Fibroblast of skin of right quadriceps (primary cell): ENCODE measurements at regions not wholly inside any gene's neighbourhood (a gene's known extent, or its start where the extent isn't known, plus 50 kb on each side); places are given as distances from the start of the nearest gene placed in this dataset.
A peak's percentile ranks its signal among the peaks of the same experiment; 100 is the strongest.

Experiments used
- DNase-seq: peaks from one replicate; pipeline ENCODE4 v3.0.0-alpha.2; 2013

DNA sequence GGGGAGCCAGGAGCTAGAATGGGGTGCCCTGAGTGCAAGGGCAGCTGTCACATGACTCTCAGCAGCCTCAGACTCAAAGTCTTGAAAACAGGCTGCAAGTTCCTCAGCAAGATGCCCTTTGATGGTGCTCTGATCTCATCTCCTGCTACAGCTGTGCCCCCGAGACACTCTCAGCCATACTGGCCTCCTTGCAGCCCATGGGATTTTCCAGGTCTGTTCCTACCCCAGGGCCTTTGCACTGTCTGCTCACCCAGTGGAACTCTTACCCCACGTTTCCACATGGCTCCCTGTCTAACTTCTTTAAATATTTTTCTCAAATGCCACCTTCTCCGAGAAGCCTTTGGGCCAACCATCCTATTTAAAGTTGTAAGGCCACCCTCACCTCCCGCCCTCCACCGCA is 146.9 kb downstream of the C16orf95 start:
- DNase-seq, result no peak

DNA sequence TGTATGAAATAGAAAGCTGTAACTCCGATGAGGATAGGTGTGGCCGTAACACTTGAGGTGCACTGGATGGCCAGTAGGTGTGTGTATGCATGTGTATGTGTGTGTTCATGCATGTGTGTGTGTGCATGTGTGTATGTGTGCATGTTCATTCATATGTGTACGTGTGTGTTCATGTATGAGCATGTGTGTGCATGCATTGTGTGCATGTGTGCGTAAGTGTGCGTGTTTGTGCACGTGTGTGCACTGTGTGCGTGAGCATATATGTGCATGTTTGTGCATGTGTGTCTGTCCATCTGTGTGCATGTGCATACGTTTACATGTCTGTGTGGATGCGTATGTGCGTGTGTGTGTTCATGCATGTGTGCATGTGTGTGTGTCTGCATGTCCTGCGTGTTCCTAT is 145.5 kb downstream of the C16orf95 start:
- no peak for DNase-seq

DNA sequence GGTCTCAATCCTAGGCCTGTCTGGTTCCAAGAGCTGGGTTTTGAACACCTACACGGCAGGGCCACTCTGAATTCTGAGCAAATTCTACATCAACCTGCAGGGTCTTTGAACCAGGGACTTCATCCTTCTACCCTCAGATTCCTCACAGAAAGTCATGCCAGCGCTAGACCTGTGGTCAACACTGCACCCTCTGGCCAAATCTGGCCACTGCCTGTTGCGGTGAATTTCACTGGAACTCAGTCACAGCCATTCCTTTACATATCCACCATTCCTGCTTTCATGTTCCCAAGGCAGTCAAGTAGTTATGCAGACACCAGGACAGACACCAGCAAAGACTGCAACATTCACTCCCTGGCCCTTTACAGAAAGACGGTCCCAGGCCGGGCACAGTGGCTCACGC is 144.6 kb downstream of the C16orf95 start:
- no peak for DNase-seq

DNA sequence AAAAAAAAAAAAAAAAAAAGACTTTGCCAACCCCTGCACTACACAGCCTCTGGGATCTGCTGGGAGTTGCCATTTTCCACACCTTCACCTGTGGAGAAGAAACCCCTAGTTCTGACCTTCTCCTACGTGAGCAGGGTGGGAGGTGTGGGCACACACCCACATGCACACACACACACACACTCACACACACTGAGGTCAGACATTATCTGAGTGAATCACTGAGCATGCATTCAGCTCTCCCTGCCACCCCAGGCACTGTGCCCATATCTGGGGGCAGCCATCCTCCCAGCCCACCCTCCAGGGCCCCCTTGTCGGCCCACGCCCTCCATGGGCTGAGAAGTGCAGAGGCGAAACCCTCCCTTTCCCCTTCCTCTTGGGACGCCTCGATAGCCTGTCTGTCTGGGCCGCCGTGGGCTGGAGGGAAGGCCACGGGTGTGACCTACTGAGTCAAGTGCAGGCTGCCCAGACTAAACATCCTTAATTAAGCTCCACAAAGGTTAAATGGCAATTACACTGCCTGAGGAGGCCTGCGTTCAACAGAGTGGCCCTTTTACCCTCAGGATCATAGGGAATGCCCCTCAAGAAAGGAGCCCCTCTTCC is 143.8 kb downstream of the C16orf95 start:
- no peak for DNase-seq

DNA sequence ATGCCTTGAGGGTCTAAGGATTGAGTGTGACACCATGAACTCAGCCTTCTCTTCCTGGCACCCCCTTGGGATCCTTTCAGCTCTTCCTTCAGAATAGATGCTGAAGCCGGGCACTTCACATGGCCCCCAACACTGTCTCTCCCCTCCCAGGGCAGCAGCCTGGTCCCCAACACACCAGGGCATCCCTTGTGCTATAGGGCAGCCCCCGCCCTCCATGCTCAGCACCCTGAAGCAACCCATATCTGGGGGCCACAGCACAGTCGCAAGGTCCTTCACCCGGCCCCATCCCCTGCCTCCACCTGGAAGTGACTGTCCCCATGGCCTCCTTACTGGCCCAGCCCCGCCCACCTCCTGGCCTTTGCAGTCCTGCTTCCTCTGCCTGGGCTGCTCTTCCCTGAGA is 143.1 kb downstream of the C16orf95 start:
- no peak for DNase-seq

DNA sequence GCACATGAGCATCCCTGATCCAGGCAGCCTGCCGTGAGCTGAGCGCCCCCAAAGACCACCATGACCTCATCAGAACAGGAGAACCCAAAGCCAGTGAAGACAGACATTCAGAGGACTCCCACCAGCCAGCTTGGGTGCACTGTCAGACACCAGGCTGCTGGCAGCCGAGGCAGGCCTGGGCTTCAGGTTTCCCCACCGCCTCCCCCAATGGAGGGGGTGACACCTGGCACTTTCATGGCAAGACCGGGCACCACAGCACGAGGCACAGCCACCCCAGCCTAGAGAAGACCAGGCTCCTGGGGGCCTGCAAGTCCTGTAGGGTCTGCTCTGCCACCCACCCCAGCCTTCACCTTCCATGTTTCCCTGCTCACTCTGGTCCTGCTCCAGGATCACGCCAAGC is 140.5 kb downstream of the C16orf95 start:
- DNase-seq, result no peak

DNA sequence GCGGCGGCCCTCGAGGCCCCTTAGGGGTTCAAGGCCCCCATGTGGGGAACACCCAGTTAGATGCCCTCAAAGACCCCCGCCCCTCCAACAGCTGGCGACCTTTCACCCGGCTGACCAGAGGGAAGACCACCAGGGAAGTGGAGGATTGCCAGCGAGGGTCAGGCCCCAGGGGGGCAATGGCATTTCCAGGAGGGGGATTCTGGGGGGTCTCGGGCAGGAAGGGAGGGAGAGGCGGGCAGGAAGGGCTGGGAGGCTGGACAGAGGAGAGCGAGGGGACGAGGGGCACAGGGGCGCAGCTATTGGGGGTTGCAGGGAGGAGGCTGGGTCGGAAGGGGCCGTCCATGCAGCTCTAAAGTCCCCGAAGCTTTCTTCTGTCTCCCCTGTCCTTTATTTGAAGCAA is 139.5 kb downstream of the C16orf95 start:
- no peak for DNase-seq

DNA sequence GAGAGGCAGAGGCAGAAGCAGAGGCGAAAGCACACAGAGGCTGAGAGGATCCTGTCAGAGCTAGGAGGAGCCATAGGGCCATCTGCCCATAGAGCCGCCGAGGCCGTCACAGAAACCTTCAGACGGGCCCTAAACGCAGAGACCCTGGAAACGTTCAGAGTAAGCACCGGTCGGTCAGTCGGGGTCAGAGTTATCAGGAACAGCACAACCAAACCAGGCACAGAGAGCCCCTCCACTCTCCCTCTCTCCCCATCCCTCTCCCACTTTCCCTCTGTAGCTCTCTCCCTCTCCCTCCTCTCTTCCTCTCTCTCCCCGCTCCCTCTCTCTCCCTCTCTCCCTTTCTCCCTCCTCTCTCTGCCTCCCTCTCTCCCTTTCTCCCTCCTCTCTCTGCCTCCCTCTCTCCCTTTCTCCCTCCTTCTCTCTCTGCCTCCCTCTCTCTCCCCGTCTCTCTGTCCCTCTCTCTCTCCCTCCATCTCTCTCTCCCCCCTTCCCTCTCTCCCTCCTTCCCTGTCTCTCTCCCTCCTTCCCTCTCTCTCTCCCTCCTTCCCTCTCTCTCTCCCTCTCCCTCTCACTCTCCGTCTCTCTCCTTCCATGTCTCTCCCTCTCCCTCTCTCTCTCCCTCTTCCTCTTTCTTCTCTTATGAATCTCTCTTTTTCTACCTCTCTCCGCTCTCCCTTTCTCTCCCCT is 138.9 kb downstream of the C16orf95 start:
- DNase-seq, result peak; percentile 34

DNA sequence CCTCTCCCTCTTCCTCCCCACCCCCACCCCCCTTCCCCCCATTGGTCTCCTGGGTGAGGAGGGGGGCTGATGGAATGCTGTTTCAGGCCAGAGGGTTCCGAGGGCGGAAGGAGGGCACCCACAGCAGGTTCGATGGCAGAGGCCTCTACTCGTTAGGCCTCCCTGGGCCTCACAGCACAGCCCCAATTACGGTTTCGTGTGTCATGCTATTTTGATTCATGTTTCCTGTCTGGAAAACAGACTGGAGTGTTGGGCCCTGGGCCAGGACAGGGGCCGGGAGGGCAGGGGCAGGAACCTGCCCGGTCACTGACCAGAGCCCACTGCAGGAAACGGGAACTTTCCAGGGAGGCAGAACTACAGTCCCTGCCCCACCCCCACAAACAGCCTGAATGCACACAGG is 138.2 kb downstream of the C16orf95 start:
- peak; percentile 69 for DNase-seq

DNA sequence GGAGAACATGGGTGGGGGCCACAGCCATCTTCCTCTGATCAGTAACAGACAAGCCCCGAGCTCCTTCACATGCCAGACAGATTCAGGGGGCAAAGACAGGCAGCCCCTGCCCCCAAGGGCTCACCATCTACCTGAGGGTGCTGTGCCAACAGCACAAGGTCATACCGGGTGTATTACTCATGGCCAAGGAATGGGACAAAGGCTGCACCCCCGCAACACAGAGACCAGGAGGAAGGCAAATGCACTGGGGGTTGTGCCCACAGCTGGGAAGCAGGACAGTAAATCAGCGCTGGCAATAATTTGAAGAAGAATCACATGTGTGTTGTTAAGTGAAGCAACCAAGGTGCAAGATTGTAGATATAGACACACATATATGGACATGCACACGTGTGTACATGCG is 137.1 kb downstream of the C16orf95 start:
- peak; percentile 27 for DNase-seq

DNA sequence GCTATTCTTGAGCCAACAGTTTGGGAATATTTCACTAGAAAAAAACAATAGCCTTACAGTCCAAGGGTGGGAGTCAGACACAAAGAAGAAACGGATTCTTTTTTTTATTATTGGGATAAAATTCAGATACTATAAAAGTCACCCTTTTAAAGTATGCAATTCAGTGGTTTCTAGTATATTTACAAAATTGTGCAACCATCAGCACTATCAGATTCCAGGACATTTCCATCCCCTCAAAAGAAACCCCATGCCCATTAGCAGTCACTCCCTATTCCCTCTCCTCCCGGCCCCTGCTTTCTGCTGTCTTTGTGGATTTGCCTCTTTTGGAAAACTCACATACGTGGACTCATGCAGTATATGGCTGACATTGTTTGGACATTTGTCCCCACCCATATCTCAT is 134.4 kb downstream of the C16orf95 start:
- DNase-seq, result no peak

DNA sequence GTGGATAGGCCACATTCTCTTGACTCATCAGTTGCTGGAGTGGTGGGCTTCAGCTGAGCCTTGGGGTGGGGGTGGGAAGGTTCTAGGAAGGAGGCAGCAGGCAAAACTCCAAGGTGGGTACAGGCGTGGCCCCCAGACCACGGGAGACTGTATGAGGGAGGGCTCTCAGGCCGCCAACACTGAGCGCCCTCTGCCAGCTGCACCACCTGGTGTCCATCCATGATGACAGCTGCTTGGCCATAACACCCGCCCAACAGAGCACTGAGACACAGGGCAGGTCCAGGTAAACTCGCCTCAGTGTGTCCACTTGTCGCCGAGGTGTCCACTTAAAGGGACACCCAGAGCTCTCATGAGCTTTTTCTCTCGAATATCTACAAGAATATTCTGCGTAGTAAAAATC is 133.5 kb downstream of the C16orf95 start:
- DNase-seq, result no peak

DNA sequence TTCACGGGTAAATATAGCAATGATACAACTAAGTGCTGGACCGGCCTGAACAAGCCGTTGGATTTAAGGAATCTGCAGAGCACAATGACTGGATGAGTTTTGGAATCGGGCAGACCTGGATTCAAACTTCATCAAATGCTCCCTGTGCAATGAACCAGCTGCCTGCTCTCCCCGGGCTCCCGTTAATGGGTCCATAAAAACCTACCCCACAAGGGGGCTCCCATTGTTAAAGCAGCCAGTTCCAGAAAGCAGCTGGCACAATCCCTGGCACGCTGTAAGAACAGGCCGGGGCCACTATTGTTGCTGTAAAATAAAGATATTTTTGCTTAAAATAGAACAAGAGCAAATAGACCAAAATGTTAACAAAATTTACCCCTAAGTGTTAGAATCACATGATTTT is 131.9 kb downstream of the C16orf95 start:
- no peak for DNase-seq

DNA sequence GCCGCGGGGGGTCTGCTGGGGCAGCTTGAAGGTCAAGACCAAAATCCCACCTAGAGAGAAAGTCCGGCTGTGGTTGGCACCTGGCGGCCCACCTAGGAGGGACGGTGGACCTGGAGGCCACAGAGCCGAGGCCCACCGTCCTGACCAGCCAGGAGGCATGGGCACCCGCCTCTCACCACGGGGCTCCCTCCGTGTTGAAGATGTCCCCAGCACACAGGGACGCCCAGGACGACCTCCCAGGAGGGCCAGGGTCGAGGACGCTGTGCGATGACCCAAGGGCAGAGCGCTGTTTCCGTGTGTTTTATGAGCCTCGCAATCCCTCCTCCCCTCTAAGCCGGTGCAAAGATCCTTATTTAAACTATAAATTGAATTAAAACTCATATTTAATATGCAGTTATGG is 131.2 kb downstream of the C16orf95 start:
- no peak for DNase-seq

DNA sequence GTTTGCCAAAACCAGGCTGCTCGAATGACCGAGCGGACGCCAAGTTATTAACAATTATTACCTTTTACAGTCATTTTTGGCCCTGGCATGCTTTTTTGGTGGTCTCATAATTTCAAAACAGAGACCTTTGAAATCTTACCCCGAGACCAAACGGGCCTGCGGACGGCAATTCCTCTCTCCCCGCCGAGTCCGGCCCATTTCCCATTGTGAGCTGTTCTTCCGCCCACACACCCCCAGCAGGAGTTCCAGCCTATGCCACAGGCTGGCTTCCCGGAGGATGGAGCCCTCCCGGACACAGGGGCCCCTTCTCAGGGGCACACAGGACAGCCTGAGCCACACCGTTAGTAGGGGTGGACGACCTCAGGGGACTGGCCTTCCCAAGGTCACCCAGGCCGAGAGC is 130.7 kb downstream of the C16orf95 start:
- DNase-seq, result no peak

DNA sequence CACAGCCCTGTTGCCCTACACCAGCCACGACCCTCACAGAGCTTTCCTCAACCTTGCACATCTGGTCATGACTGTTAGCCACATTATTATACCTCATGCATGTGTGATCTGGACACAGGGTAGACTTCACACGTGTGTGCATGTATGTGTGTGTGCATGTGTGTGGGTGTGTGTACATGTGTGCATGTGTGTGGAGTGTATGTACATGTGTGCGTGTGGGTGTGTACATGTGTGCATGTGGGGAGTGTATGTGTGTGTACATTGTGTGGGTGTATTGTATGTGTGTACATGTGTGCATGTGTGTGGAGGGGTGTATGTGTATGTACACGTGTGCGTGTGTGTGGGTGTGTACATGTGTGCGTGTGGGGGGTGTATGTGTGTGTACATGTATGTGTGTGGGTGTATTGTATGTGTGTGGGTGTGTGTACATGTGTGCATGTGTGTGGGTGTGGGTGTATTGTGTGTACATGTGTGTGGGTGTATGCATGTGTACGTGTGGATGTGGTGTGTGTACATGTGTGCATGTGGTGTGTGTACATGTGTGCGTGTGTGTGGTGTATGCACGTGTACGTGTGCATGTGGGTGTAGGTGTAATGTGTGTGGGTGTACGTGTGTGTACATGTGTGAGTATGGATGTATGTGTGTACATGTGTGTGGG is 130.2 kb downstream of the C16orf95 start:
- no peak for DNase-seq

DNA sequence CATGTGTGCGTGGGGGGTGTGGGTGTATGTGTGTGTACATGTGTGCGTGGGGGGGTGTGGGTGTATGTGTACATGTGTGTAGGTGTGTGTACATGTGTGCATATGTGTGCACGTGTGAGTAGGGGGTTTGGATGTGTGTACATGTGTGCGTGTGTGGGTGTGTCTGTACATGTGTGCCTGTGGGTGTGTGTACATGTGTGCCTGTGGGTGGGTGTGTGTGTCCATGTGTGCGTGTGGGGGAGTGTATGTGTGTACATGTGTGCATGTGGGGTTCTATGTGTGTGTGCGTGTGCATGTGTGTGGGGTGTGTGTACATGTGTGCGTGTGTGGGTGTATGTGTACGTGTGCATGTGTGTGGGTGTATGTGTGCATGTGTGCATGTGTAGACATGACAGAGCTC is 129.1 kb downstream of the C16orf95 start:
- DNase-seq, result no peak

DNA sequence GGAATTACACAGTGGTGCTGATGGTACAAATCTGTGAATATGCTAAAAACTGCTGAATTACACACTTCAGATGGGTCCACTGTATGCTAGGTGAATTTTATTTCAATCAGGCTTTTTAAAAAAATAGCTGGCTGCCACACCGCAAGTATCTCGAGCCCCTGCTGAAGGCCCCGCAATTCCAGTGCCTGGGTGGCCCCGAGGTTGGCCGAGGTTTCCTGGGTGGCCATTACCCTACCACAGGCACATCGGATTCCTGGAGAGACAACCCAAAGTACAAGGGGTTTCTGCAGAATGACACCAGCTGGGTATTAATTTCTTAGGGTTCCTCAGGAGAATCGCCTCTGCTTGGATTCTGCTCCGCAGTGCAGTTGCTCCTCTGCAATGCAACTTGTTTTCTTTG is 127.8 kb downstream of the C16orf95 start:
- no peak for DNase-seq

DNA sequence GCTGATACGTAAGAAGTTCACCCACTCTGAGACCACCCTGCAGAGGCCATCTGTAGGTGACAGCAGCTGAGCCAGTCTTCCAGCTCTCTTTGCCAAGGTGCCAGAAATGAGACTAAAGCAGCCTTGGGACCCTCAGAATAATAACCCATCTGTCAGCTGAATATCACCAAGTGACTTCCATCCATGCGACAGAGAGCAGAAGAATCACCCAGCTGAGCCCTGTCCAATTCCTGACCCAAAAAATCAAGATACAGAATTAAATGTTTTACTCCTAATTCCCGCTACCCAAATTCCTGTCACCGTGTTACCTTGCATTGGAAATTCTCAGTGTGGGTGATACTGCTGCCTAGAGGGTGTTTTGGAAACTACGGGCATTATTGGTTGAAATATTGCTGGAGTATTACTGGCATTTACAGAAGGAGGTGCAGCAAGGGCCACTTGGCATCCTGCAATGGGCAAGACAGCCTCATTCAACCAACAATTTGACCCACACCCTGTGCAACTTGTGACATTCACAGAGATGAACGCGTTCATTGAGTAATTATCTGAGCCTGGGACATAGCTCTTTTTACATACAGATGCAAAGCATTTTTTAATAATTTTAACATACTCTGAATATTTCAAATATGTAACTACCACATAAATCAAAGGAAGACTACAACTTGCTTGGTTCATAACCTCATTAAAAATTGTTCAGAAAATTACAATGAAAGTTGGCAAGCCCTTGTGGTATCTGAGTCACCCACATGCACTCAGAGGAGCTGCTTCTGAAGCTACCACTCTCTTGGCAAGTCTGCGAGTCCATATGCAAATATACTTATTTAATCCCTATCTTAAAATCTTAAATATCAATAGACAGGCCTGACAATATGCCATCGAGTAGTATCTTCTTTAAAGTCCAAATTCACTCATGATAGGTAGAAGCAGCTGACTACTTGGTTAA is 126.6 kb downstream of the C16orf95 start:
- DNase-seq, result peak; percentile 48

DNA sequence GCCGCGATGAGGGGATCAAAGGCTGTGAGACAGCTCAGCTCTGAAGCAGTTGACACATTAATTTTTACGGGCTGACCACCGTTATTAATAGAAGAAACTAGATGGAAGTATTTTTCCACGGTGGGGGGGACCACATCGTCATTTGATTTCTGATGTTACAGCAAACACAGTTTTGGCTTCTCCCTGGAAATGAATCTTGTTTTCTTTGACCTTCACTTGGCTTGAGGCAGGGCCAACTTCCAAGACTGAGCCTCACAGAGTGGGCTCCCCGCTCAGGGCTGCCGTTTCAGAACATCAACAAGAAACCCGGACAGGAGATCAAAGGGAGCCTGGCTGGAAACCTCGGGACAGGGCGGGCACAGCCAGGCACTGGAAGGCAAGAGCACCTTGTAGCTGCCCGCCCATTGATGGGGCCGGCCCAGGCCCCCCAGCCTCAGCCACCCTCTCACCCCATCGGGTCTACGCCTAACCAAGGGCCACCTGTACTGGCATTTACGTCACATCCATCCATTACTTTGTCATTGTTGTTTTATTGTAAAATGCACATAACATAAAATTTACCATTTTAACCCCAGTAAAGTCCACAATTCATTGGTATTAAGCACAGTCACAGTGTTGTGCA is 124.6 kb downstream of the C16orf95 start:
- no peak for DNase-seq

DNA sequence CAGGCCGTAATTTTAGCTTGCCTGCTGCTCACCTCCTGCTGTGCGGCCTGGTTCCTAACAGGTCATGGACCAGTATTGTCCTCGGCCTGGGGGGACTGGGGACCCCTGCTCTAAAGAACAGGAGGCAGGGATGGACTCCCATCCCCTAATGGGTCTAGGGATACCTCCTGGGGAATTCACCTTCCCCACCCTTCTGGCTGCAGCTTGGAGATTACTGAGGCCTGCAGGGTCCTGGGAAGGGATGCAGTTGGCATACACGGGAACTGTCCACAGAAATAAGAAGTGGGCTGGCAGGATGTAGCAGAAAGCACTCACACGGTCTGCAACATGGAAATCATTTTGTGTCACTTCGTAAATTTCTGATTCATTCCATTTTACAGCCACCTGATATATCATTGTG is 123.0 kb downstream of the C16orf95 start:
- DNase-seq, result no peak

DNA sequence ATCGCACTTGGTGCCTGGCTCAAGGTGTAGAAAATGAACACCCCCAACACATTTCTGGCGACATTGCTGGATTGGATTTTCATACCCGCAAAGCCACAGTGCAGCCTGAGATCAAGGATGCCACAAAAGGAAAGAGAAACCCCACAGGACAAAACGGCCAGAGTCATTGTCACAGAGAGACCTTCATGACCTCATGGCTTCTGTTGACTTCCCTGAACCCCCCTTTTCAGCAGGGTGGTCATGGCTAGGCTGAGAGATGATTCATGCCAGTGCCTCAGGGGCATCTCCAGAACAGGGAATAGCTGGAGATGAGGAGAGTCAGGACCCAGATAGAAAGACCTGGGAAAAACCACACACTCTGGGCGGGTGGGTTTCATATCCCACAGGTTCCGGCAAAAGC is 122.0 kb downstream of the C16orf95 start:
- DNase-seq, result no peak

DNA sequence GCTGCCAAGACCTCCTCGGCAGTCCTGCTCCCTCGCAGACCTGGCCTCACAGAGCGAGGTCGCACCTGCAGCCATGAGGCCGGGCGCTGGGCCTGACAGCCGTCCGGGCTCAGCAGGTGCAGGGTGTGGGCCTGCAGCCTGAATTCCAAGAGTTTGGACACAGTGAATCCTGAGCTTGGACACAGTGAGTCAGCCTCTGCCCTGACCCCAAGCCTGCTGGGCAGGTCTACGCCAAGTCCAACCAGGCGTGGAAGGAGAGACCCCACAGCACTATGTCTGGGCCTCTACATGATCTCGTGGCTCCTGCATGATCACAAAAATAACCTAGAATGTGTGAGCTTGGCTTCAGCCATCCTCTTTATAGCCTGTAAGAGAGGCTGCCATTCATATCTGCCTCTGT is 121.0 kb downstream of the C16orf95 start:
- no peak for DNase-seq
